ENCODE measurements at regions not wholly inside any gene's neighbourhood (a gene's known extent, or its start where the extent isn't known, plus 50 kb on each side); places are given as distances from the start of the nearest gene placed in this dataset.

DNA sequence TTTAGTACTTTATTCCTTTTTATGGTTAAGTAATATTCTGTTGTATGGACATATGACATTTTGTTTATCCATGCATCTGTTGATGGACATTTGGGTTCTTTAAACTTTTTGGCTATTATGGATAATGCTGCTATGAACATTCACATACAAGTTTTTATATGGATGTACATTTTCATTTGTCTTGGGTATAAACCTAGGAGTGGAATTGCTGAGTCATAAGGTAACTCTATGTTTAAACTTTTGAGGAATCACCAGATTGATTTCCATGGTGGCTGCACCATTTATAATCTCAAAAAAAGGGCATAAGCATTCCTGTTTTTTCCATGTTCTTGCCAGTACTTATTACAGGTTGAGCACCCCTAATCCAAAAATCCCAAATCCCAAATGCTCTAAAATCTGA lies 90.3 kb upstream of the CRHR1 start:
- no peak for DNase-seq
- Histone ChIP-seq H3K27ac (ENCODE audit: low read length in 2 of 2) (no peak overlapping the region), H3K4me3 (ENCODE audit: control extremely low read depth in 1 of 5, extremely low read depth in 1 of 5, insufficient read depth in 1 of 5, low read depth in 2 of 5, low read length in 4 of 5) (no peak overlapping the region), H3K9ac (ENCODE audit: low read length) (no peak overlapping the region), H3K4me2 (replicated peaks; ENCODE audit: low read depth, low read length, poor library complexity, severe bottlenecking) (no peak overlapping the region), H4K20me1 (ENCODE audit: control insufficient read depth, insufficient read depth, low read length, poor library complexity, severe bottlenecking) (no peaks in the 10 kb centered on the region), H3K79me2 (ENCODE audit: control insufficient read depth, insufficient read depth, low read length) (no peaks in the 10 kb centered on the region), H3K9me3 (ENCODE audit: control extremely low read depth in 1 of 3, control insufficient read depth in 2 of 3, insufficient read depth in 1 of 3, low read length in 2 of 3) (no peaks in the 10 kb centered on the region), H3K4me1 (ENCODE audit: control insufficient read depth in 2 of 2, insufficient read depth in 2 of 2, low read length in 2 of 2) (no peaks in the 10 kb centered on the region), H2AFZ (ENCODE audit: insufficient read depth, low read depth, low read length, poor library complexity, severe bottlenecking) (no peak overlapping the region), H3K36me3 (replicated peaks in 1 of 2; ENCODE audit: control extremely low read depth in 1 of 2, control insufficient read depth in 1 of 2, extremely low read depth in 1 of 2, insufficient read depth in 2 of 2, low read length in 1 of 2) (no peaks in the 10 kb centered on the region), H3K27me3 (replicated peaks in 1 of 4; ENCODE audit: control extremely low read depth in 1 of 4, control insufficient read depth in 3 of 4, insufficient read depth in 4 of 4, low read length in 3 of 4) (peaks cover 0 to 24% (median 5%) of the 10 kb centered on the region in 4 experiments)
- intact Hi-C loops (cut with micrococcal nuclease): no loop called here
- ATAC-seq (ENCODE audit: low read depth): no peak
- TF ChIP-seq, protein P1, sequence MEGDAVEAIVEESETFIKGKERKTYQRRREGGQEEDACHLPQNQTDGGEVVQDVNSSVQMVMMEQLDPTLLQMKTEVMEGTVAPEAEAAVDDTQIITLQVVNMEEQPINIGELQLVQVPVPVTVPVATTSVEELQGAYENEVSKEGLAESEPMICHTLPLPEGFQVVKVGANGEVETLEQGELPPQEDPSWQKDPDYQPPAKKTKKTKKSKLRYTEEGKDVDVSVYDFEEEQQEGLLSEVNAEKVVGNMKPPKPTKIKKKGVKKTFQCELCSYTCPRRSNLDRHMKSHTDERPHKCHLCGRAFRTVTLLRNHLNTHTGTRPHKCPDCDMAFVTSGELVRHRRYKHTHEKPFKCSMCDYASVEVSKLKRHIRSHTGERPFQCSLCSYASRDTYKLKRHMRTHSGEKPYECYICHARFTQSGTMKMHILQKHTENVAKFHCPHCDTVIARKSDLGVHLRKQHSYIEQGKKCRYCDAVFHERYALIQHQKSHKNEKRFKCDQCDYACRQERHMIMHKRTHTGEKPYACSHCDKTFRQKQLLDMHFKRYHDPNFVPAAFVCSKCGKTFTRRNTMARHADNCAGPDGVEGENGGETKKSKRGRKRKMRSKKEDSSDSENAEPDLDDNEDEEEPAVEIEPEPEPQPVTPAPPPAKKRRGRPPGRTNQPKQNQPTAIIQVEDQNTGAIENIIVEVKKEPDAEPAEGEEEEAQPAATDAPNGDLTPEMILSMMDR (IDR thresholded peaks at IDR 0.05): no peak
- Mint-ChIP-seq H3K27me3 (peaks cover 55% of the 10 kb centered on the region), H3K4me1 (no peaks in the 10 kb centered on the region), H3K9me3 (ENCODE audit: insufficient read depth) (no peaks in the 10 kb centered on the region), H3K27ac (no peak overlapping the region), H3K4me3 (no peak overlapping the region)
- POLR2A ChIA-PET: no interaction called here
- CTCF ChIA-PET: no interaction called here

DNA sequence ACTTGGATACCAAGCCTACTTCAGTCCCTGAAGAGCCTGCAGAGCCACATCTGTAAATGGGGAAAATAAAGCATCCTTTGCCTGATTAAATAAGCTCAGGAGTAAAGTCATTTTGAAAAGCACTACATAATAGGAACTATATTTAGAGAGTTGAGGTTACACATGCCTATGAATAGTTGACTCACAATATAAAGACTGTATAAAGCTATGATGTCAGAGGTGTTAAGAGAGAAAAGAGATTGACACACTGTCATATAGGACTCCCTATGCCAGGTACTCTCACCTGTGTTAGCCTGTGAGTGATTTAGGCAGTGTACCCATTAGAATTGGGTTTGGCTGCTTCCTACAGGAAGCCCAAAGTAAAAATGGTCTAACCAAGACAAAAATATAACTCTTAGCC lies 87.7 kb upstream of the CRHR1 start:
- intact Hi-C loops (cut with micrococcal nuclease): no loop called here
- H3K27ac Mint-ChIP-seq: no peak overlapping the region
- CTCF ChIA-PET: interaction anchor here (1.9 kb wide), 1 partner anchor 56 kb away, joined by 4 read pairs; no protein-coding TSS in a partner anchor
- POLR2A ChIA-PET: no interaction called here
- ATAC-seq (ENCODE audit: low read depth) (no peak), DNase-seq (no peak)
- no peak overlapping the region for H3K4me2 ChIP-seq (replicated peaks; ENCODE audit: low read depth, low read length, poor library complexity, severe bottlenecking)
- no peak overlapping the region for H3K4me3 Mint-ChIP-seq
- H3K9me3 ChIP-seq (ENCODE audit: control extremely low read depth in 1 of 3, control insufficient read depth in 2 of 3, insufficient read depth in 1 of 3, low read length in 2 of 3): no peaks in the 10 kb centered on the region
- TF ChIP-seq, protein P1 (IDR thresholded peaks at IDR 0.05): no peak
- TF ChIP-seq EZH2 (IDR thresholded peaks at IDR 0.05; ENCODE audit: borderline replicate concordance, insufficient read depth, low read depth, low read length, poor library complexity, severe bottlenecking): no peak
- H3K9ac ChIP-seq (ENCODE audit: low read length): no peak overlapping the region
- peaks cover 38% of the 10 kb centered on the region for H3K27me3 Mint-ChIP-seq
- H3K9me3 Mint-ChIP-seq (ENCODE audit: insufficient read depth): no peaks in the 10 kb centered on the region
- no peak overlapping the region for H3K4me3 ChIP-seq (ENCODE audit: control extremely low read depth in 1 of 5, extremely low read depth in 1 of 5, insufficient read depth in 1 of 5, low read depth in 2 of 5, low read length in 4 of 5)
- no peak overlapping the region for H3K27ac ChIP-seq (ENCODE audit: low read length in 2 of 2)
- H3K4me1 Mint-ChIP-seq: no peaks in the 10 kb centered on the region
- H3K79me2 ChIP-seq (ENCODE audit: control insufficient read depth, insufficient read depth, low read length): no peaks in the 10 kb centered on the region
- H3K36me3 ChIP-seq (replicated peaks in 1 of 2; ENCODE audit: control extremely low read depth in 1 of 2, control insufficient read depth in 1 of 2, extremely low read depth in 1 of 2, insufficient read depth in 2 of 2, low read length in 1 of 2): no peaks in the 10 kb centered on the region
- H4K20me1 ChIP-seq (ENCODE audit: control insufficient read depth, insufficient read depth, low read length, poor library complexity, severe bottlenecking): no peaks in the 10 kb centered on the region
- H3K27me3 ChIP-seq (replicated peaks in 1 of 4; ENCODE audit: control extremely low read depth in 1 of 4, control insufficient read depth in 3 of 4, insufficient read depth in 4 of 4, low read length in 3 of 4): peaks cover 0 to 32% (median 5%) of the 10 kb centered on the region in 4 experiments
- H3K4me1 ChIP-seq (ENCODE audit: control insufficient read depth in 2 of 2, insufficient read depth in 2 of 2, low read length in 2 of 2): no peaks in the 10 kb centered on the region
- no peak overlapping the region for H2AFZ ChIP-seq (ENCODE audit: insufficient read depth, low read depth, low read length, poor library complexity, severe bottlenecking)
